ENCODE measurements at regions not wholly inside any gene's neighbourhood (a gene's known extent, or its start where the extent isn't known, plus 50 kb on each side); places are given as distances from the start of the nearest gene placed in this dataset.
A peak's percentile ranks its signal among the peaks of the same experiment; 100 is the strongest.

GRCh38 chr2:240305369-240305962 is 130.0 kb upstream of the GPC1 start:
- H3K27ac ChIP-seq (ENCODE audit: low read depth in 1 of 2, low read length in 1 of 2) = no peak overlapping the region
- 49 to 65% methylated on average over 20 of the region's 20 CpGs for WGBS, 2 donors
- H3K4me1 ChIP-seq (ENCODE audit: control insufficient read depth in 5 of 5, insufficient read depth in 5 of 5, low read length in 5 of 5) = peaks cover 0 to 12% (median 0%) of the 10 kb centered on the region in 5 donors
- TF ChIP-seq, protein P1, sequence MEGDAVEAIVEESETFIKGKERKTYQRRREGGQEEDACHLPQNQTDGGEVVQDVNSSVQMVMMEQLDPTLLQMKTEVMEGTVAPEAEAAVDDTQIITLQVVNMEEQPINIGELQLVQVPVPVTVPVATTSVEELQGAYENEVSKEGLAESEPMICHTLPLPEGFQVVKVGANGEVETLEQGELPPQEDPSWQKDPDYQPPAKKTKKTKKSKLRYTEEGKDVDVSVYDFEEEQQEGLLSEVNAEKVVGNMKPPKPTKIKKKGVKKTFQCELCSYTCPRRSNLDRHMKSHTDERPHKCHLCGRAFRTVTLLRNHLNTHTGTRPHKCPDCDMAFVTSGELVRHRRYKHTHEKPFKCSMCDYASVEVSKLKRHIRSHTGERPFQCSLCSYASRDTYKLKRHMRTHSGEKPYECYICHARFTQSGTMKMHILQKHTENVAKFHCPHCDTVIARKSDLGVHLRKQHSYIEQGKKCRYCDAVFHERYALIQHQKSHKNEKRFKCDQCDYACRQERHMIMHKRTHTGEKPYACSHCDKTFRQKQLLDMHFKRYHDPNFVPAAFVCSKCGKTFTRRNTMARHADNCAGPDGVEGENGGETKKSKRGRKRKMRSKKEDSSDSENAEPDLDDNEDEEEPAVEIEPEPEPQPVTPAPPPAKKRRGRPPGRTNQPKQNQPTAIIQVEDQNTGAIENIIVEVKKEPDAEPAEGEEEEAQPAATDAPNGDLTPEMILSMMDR (IDR thresholded peaks at IDR 0.05; ENCODE audit: control extremely low read depth, extremely low read depth) = no peak
- DNase-seq (peak in 1 of 3 donors; percentile 30), ATAC-seq (ENCODE audit: insufficient read depth, low FRiP score) (no peak)
- H3K27me3 ChIP-seq (ENCODE audit: control insufficient read depth in 3 of 3, insufficient read depth in 3 of 3, low read length in 2 of 3) = no peaks in the 10 kb centered on the region
- no peak overlapping the region for H3K4me3 ChIP-seq
- peaks cover 0 to 2% (median 0%) of the 10 kb centered on the region in 4 donors for H3K9me3 ChIP-seq (ENCODE audit: control insufficient read depth in 4 of 4, insufficient read depth in 3 of 4, low read length in 3 of 4)
- H3K36me3 ChIP-seq (ENCODE audit: control insufficient read depth in 4 of 4, insufficient read depth in 4 of 4, low read length in 4 of 4) = no peaks in the 10 kb centered on the region
- no peak overlapping the region for H3K9ac ChIP-seq (ENCODE audit: insufficient read depth in 1 of 2, low read length in 2 of 2)

DNA sequence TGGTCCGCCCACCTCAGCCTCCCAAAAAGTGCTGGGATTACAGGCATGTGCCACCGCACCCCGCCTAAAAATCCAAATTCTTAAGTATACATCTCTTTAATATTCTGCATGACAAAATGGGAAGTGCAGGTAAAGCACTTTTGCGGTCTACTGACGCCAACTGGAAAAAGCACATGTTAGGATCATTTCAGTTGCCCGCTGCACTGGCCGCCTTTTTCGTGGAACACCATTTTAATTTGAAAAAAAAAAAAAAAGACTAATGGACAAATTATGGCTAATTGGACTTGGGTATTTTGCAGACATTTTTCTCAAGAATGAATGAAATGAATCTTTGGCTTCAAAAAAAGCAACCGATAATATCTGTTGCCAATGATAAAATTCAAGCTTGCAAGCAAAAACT is 129.3 kb upstream of the GPC1 start:
- 96% methylated on average over 9 of the region's 9 CpGs for WGBS, 2 donors
- ATAC-seq (ENCODE audit: insufficient read depth, low FRiP score) (no peak), DNase-seq (no peak)
- Histone ChIP-seq H3K27ac (ENCODE audit: low read depth in 1 of 2, low read length in 1 of 2) (no peak overlapping the region), H3K9ac (ENCODE audit: insufficient read depth in 1 of 2, low read length in 2 of 2) (no peak overlapping the region), H3K27me3 (ENCODE audit: control insufficient read depth in 3 of 3, insufficient read depth in 3 of 3, low read length in 2 of 3) (no peaks in the 10 kb centered on the region), H3K36me3 (ENCODE audit: control insufficient read depth in 4 of 4, insufficient read depth in 4 of 4, low read length in 4 of 4) (no peaks in the 10 kb centered on the region), H3K4me3 (no peak overlapping the region), H3K4me1 (ENCODE audit: control insufficient read depth in 5 of 5, insufficient read depth in 5 of 5, low read length in 5 of 5) (peaks cover 0 to 12% (median 0%) of the 10 kb centered on the region in 5 donors), H3K9me3 (ENCODE audit: control insufficient read depth in 4 of 4, insufficient read depth in 3 of 4, low read length in 3 of 4) (peaks cover 0 to 2% (median 0%) of the 10 kb centered on the region in 4 donors)
- TF ChIP-seq, protein P1 (IDR thresholded peaks at IDR 0.05; ENCODE audit: control extremely low read depth, extremely low read depth) = no peak

GRCh38 chr2:240308111-240308651 is 127.3 kb upstream of the GPC1 start:
- peaks cover 0 to 2% (median 0%) of the 10 kb centered on the region in 4 donors for H3K9me3 ChIP-seq (ENCODE audit: control insufficient read depth in 4 of 4, insufficient read depth in 3 of 4, low read length in 3 of 4)
- ATAC-seq (ENCODE audit: insufficient read depth, low FRiP score) (no peak), DNase-seq (no peak)
- H3K9ac ChIP-seq (ENCODE audit: insufficient read depth in 1 of 2, low read length in 2 of 2) = no peak overlapping the region
- no peaks in the 10 kb centered on the region for H3K36me3 ChIP-seq (ENCODE audit: control insufficient read depth in 4 of 4, insufficient read depth in 4 of 4, low read length in 4 of 4)
- H3K27ac ChIP-seq (ENCODE audit: low read depth in 1 of 2, low read length in 1 of 2) = no peak overlapping the region
- no peak overlapping the region for H3K4me3 ChIP-seq
- WGBS, 2 donors = 87 to 93% methylated on average over 17 of the region's 17 CpGs
- H3K4me1 ChIP-seq (ENCODE audit: control insufficient read depth in 5 of 5, insufficient read depth in 5 of 5, low read length in 5 of 5) = peaks cover 0 to 12% (median 0%) of the 10 kb centered on the region in 5 donors
- no peaks in the 10 kb centered on the region for H3K27me3 ChIP-seq (ENCODE audit: control insufficient read depth in 3 of 3, insufficient read depth in 3 of 3, low read length in 2 of 3)
- TF ChIP-seq, protein P1 (IDR thresholded peaks at IDR 0.05; ENCODE audit: control extremely low read depth, extremely low read depth) = no peak

Measured in lung (tissue), 11 donors.